Body of pancreas (tissue), 4 donors: ENCODE measurements at regions not wholly inside any gene's neighbourhood (a gene's known extent, or its start where the extent isn't known, plus 50 kb on each side); places are given as distances from the start of the nearest gene placed in this dataset.

Source experiments
- ATAC-seq: fragments of 150-250 bp; one replicate; pipeline ENCODE4 v1.9.1; 2016
- DNase-seq, 4 donors: peaks; one replicate each; pipeline ENCODE4 v3.0.0-alpha.2; 2019
- H3K27ac ChIP-seq, 4 donors: fragments of 200-600 bp; sonication (generic); 1 replicate in 3 of 4; 2 replicates in 1 of 4; pipeline versions ENCODE4 v1.5.1 to v1.6.1; 2016 to 2019; ENCODE audit warnings: mild to moderate bottlenecking in 1 of 4, mixed read lengths in 1 of 4, moderate library complexity in 1 of 4
- H3K27me3 ChIP-seq, 2 donors: fragments of 200-600 bp; sonication (generic); one replicate each; pipeline ENCODE4 v1.6.0; 2016; ENCODE audit warnings: mild to moderate bottlenecking in 1 of 2
- H3K36me3 ChIP-seq, 2 donors: fragments of 200-600 bp; sonication (generic); replicated peaks in 1 of 2; 2 replicates each; pipeline ENCODE4 v1.5.1; 2016; ENCODE audit warnings: low read depth in 2 of 2; ENCODE audit not compliant: insufficient read depth in 1 of 2
- H3K4me1 ChIP-seq: fragments of 200-600 bp; sonication (generic); one replicate; pipeline ENCODE4 v1.6.0; 2016
- H3K4me3 ChIP-seq, 2 donors: fragments of 200-600 bp; sonication (generic); 1 replicate in 1 of 2; 2 replicates in 1 of 2; pipeline ENCODE4 v1.5.1; 2016 to 2019
- H3K9me3 ChIP-seq, 3 donors: fragments of 200-600 bp; sonication (generic); 1 replicate in 2 of 3; 2 replicates in 1 of 3; pipeline ENCODE4 v1.5.1; 2016
- CTCF ChIP-seq, 7 experiments: fragments of 450-650 bp in 4 of 7; fragments of 200-600 bp in 3 of 7; sonication (generic) in 3 of 7; IDR thresholded peaks; one replicate each; pipeline ENCODE4 v1.5.1; 2016 to 2019; ENCODE audit warnings: antibody characterized with exemption in 7 of 7
- POLR2A ChIP-seq, 3 donors: fragments of 450-650 bp; IDR thresholded peaks; one replicate each; pipeline ENCODE4 v1.6.1; 2016; ENCODE audit warnings: antibody characterized with exemption in 3 of 3, mild to moderate bottlenecking in 2 of 3
- WGBS, 2 donors: methylation state at CpG; one replicate each; pipeline ENCODE4 v1.1.5; 2017; 5-methylcytosine and 5-hydroxymethylcytosine counted together
- intact Hi-C: fragments of 100-400 bp; cut with DNase I; formaldehyde crosslinking; loops from one replicate; pipeline ENCODE4 v1.15.1; 2023

- Histone ChIP-seq H3K4me3 (no peak overlapping the region), H3K9me3 (no peaks in the 10 kb centered on the region), H3K36me3 (no peaks in the 10 kb centered on the region), H3K27me3 (no peaks in the 10 kb centered on the region), H3K27ac (no peak overlapping the region), H3K4me1 (no peaks in the 10 kb centered on the region)
- ATAC-seq (peak; percentile 38), DNase-seq (peak in 2 of 4 donors; percentile 20 to 25)
- intact Hi-C loops, result no loop called here
- WGBS, 2 donors, result 71 to 79% methylated on average over 7 of the region's 7 CpGs
- TF ChIP-seq POLR2A (IDR thresholded peaks at IDR 0.05) (no peak), CTCF (IDR thresholded peaks at IDR 0.05) (no peak)
These were observed 106.2 kb downstream of the CYRIA start for GRCh38 chr2:16559278-16560067.

- intact Hi-C loops, result no loop called here
- Histone ChIP-seq H3K27ac (no peak overlapping the region), H3K4me1 (no peaks in the 10 kb centered on the region), H3K36me3 (no peaks in the 10 kb centered on the region), H3K4me3 (no peak overlapping the region), H3K9me3 (no peaks in the 10 kb centered on the region), H3K27me3 (no peaks in the 10 kb centered on the region)
- DNase-seq, result no peak
- ATAC-seq, result no peak
- no peak for TF ChIP-seq CTCF (IDR thresholded peaks at IDR 0.05)
- TF ChIP-seq POLR2A (IDR thresholded peaks at IDR 0.05), result no peak
These were observed 111.5 kb downstream of the CYRIA start for GRCh38 chr2:16554060-16554583.

- TF ChIP-seq CTCF (IDR thresholded peaks at IDR 0.05), result peak; percentile 20 to 59 (median 55)
- TF ChIP-seq POLR2A (IDR thresholded peaks at IDR 0.05), result no peak
- ATAC-seq (no peak), DNase-seq (peak; percentile 28 to 50 (median 38))
- Histone ChIP-seq H3K9me3 (no peaks in the 10 kb centered on the region), H3K36me3 (no peaks in the 10 kb centered on the region), H3K4me3 (no peak overlapping the region), H3K4me1 (no peaks in the 10 kb centered on the region), H3K27me3 (no peaks in the 10 kb centered on the region), H3K27ac (no peak overlapping the region)
- intact Hi-C loops, result no loop called here
- WGBS, 2 donors, result 36 to 40% methylated on average over 4 of the region's 4 CpGs
These were observed 112.4 kb downstream of the CYRIA start for GRCh38 chr2:16553226-16553625.

GRCh38 chr2:16552202-16552601 is 113.4 kb downstream of the CYRIA start:
- Histone ChIP-seq H3K27me3 (no peaks in the 10 kb centered on the region), H3K27ac (no peak overlapping the region), H3K4me1 (no peaks in the 10 kb centered on the region), H3K9me3 (no peaks in the 10 kb centered on the region), H3K4me3 (no peak overlapping the region), H3K36me3 (no peaks in the 10 kb centered on the region)
- intact Hi-C loops, result no loop called here
- no peak for DNase-seq
- ATAC-seq, result no peak
- TF ChIP-seq POLR2A (IDR thresholded peaks at IDR 0.05), result no peak
- TF ChIP-seq CTCF (IDR thresholded peaks at IDR 0.05), result no peak
- 31 to 38% methylated on average over 4 of the region's 4 CpGs for WGBS, 2 donors

- Histone ChIP-seq H3K9me3 (no peaks in the 10 kb centered on the region), H3K4me3 (no peak overlapping the region), H3K27me3 (no peaks in the 10 kb centered on the region), H3K27ac (no peak overlapping the region), H3K36me3 (no peaks in the 10 kb centered on the region), H3K4me1 (no peaks in the 10 kb centered on the region)
- 48 to 49% methylated on average over 2 of the region's 2 CpGs for WGBS, 2 donors
- intact Hi-C loops, result no loop called here
- DNase-seq (no peak), ATAC-seq (no peak)
- TF ChIP-seq POLR2A (IDR thresholded peaks at IDR 0.05), result no peak
These were observed 117.6 kb downstream of the CYRIA start for GRCh38 chr2:16548036-16548435.
